HL-60 (cell line): ENCODE measurements at regions not wholly inside any gene's neighbourhood (a gene's known extent, or its start where the extent isn't known, plus 50 kb on each side); places are given as distances from the start of the nearest gene placed in this dataset.

Source experiments
- CTCF ChIP-seq: IDR thresholded peaks from one replicate; pipeline ENCODE4 v1.5.1; 2011; ENCODE audit warnings: low read length, control low read depth, inconsistent platforms; ENCODE audit not compliant: insufficient read depth
- GABPA ChIP-seq: IDR thresholded peaks from 2 replicates; pipeline ENCODE4 v1.6.1; 2012; ENCODE audit warnings: low read depth
- POLR2AphosphoS5 ChIP-seq: IDR thresholded peaks from 2 replicates; pipeline ENCODE4 v1.6.1; 2012; ENCODE audit warnings: low read depth
- REST ChIP-seq: IDR thresholded peaks from 2 replicates; pipeline ENCODE4 v1.6.1; 2012; ENCODE audit warnings: low read depth; ENCODE audit not compliant: insufficient replicate concordance
- SPI1 ChIP-seq: IDR thresholded peaks from 2 replicates; pipeline ENCODE4 v1.6.1; 2012; ENCODE audit warnings: low read depth, mild to moderate bottlenecking, borderline replicate concordance

DNA sequence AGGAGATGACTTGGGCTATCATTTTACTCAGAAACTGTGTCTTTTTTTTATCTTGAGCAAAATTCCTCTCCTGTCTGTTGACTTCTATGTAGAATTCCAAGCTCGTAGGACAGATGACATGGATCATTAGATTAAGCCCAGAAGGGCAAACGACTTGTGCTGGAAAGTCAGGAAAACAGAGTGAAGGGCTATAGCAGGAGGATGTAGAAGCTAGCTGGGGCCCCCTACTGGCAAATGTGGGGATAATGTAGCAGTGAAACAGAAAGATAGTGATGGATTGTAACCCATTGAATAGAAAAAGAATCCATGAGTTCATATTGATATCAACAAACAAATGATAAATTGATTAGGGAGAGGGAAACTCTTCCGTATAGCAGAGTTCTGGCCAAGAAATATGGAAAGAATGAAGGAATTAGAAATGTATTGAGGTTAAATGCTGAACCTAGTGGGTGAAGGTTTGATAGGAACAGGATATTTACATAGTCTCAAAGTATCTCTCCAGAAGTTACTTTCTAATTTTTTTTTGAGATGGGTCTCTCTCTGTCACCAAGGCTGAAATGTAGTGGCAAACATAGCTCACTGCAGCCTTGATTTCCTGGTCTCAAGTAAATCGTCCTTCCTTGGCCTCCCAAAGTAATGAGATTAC, 103.6 kb downstream of the LYZL1 start:
- TF ChIP-seq CTCF (peak; percentile 36), POLR2AphosphoS5 (no peak), REST (no peak), SPI1 (no peak), GABPA (no peak)
